Stimulated activated CD8-positive, alpha-beta memory T cell treated with anti-CD3 and anti-CD28 coated beads, Interleukin-2, amount 100 ng/mL, for 1 hour (primary cell): ENCODE measurements at regions not wholly inside any gene's neighbourhood (a gene's known extent, or its start where the extent isn't known, plus 50 kb on each side); places are given as distances from the start of the nearest gene placed in this dataset.
"Not testable (repeated sequence)": the region's sequence is repeated elsewhere in the genome, so short reads cannot be mapped to it uniquely, and the experiment has no call there.

Experiments used
- DNase-seq, 2 donors: peaks; one replicate each; pipeline ENCODE4 v3.0.0-alpha.2; 2020; ENCODE audit warnings: low read depth in 2 of 2

GRCh38 chr7:98728555-98728954, 111.5 kb downstream of the NPTX2 start:
- no peak for DNase-seq

- no peak for DNase-seq
Observed at GRCh38 chr7:98729121-98729520, 112.0 kb downstream of the NPTX2 start.

GRCh38 chr7:98730326-98730725, 113.2 kb downstream of the NPTX2 start:
- DNase-seq, result no peak

GRCh38 chr7:98731651-98732050, 114.6 kb downstream of the NPTX2 start:
- DNase-seq, result no peak

- DNase-seq, result no peak
Observed at GRCh38 chr7:98733036-98733435, 116.0 kb downstream of the NPTX2 start.

- DNase-seq, result no peak
Observed at GRCh38 chr7:98735801-98736200, 118.7 kb downstream of the NPTX2 start.

GRCh38 chr7:98736461-98736860, 119.4 kb downstream of the NPTX2 start:
- not testable (repeated sequence) for DNase-seq

GRCh38 chr7:98737176-98737575, 120.1 kb downstream of the NPTX2 start:
- DNase-seq, result no peak

GRCh38 chr7:98740643-98741042, 123.6 kb downstream of the NPTX2 start:
- DNase-seq, result no peak

GRCh38 chr7:98745722-98746318, 124.0 kb downstream of the TMEM130 start:
- DNase-seq, result peak; percentile 31 to 52

- no peak for DNase-seq
Observed at GRCh38 chr7:98748090-98748489, 121.7 kb downstream of the TMEM130 start.

- DNase-seq, result no peak
Observed at GRCh38 chr7:98753176-98753575, 116.6 kb downstream of the TMEM130 start.

GRCh38 chr7:98753989-98754479, 115.8 kb downstream of the TMEM130 start:
- DNase-seq, result no peak

- DNase-seq, result no peak
Observed at GRCh38 chr7:98755138-98755898, 114.5 kb downstream of the TMEM130 start.

- no peak for DNase-seq
Observed at GRCh38 chr7:98758157-98758556, 111.7 kb downstream of the TMEM130 start.

GRCh38 chr7:98760201-98760651, 109.6 kb downstream of the TMEM130 start:
- DNase-seq, result no peak

GRCh38 chr7:98761225-98761624, 108.6 kb downstream of the TMEM130 start:
- DNase-seq, result no peak

GRCh38 chr7:98762620-98763019, 107.2 kb downstream of the TMEM130 start:
- DNase-seq, result no peak

- DNase-seq, result no peak
Observed at GRCh38 chr7:98763441-98763840, 106.4 kb downstream of the TMEM130 start.

GRCh38 chr7:98764946-98765345, 104.9 kb downstream of the TMEM130 start:
- no peak for DNase-seq

GRCh38 chr7:98770085-98770484, 99.7 kb downstream of the TMEM130 start:
- not testable (repeated sequence) for DNase-seq

GRCh38 chr7:98771519-98771918, 98.3 kb downstream of the TMEM130 start:
- no peak for DNase-seq

GRCh38 chr7:98771941-98772603, 97.7 kb downstream of the TMEM130 start:
- DNase-seq, result no peak
